Progenitor cell of endocrine pancreas (in vitro differentiated cells): ENCODE measurements at regions not wholly inside any gene's neighbourhood (a gene's known extent, or its start where the extent isn't known, plus 50 kb on each side); places are given as distances from the start of the nearest gene placed in this dataset.

Experiments
- DNase-seq: peaks from one replicate; pipeline ENCODE4 v3.0.0; 2021; ENCODE audit warnings: low spot score; ENCODE audit not compliant: unreplicated experiment
- H3K27ac Mint-ChIP-seq: 2 replicates; pipeline ENCODE4 v1.8.0; 2021; ENCODE audit warnings: mild to moderate bottlenecking, moderate library complexity, mixed read lengths
- H3K27me3 Mint-ChIP-seq: 2 replicates; pipeline ENCODE4 v1.8.0; 2021; ENCODE audit warnings: mixed read lengths
- H3K36me3 Mint-ChIP-seq: 2 replicates; pipeline ENCODE4 v1.8.0; 2022; ENCODE audit warnings: mixed read lengths; ENCODE audit not compliant: insufficient read depth
- H3K4me1 Mint-ChIP-seq: 2 replicates; pipeline ENCODE4 v1.8.0; 2021; ENCODE audit warnings: low read depth, mixed read lengths
- H3K4me3 Mint-ChIP-seq: 2 replicates; pipeline ENCODE4 v1.8.0; 2021; ENCODE audit warnings: low read depth, mild to moderate bottlenecking, moderate library complexity, mixed read lengths
- H3K9me3 Mint-ChIP-seq: 2 replicates; pipeline ENCODE4 v1.8.0; 2021; ENCODE audit warnings: low read depth, mixed read lengths
- CTCF ChIP-seq: fragments of 200-600 bp; sonication (generic); IDR thresholded peaks from one replicate; pipeline ENCODE4 v1.5.0; 2021; ENCODE audit warnings: antibody characterized with exemption, mild to moderate bottlenecking; ENCODE audit not compliant: unreplicated experiment

GRCh38 chr5:4704951-4705350 is 435.2 kb upstream of the ADAMTS16 start:
- Mint-ChIP-seq H3K27ac (no peak overlapping the region), H3K27me3 (peaks cover 25% of the 10 kb centered on the region), H3K4me3 (no peak overlapping the region), H3K36me3 (no peaks in the 10 kb centered on the region), H3K4me1 (no peaks in the 10 kb centered on the region), H3K9me3 (no peaks in the 10 kb centered on the region)
- no peak for DNase-seq
- no peak for TF ChIP-seq CTCF

- Mint-ChIP-seq H3K4me3 (no peak overlapping the region), H3K27me3 (peaks cover 16% of the 10 kb centered on the region), H3K4me1 (peaks cover 3% of the 10 kb centered on the region), H3K36me3 (no peaks in the 10 kb centered on the region), H3K9me3 (peaks cover 15% of the 10 kb centered on the region), H3K27ac (no peak overlapping the region)
- TF ChIP-seq CTCF, result no peak
- DNase-seq, result no peak
Observed at GRCh38 chr5:4716781-4717180, 423.3 kb upstream of the ADAMTS16 start.

GRCh38 chr5:4717446-4717845 is 422.7 kb upstream of the ADAMTS16 start:
- Mint-ChIP-seq H3K9me3 (peaks cover 9% of the 10 kb centered on the region), H3K36me3 (no peaks in the 10 kb centered on the region), H3K4me3 (no peak overlapping the region), H3K27ac (no peak overlapping the region), H3K27me3 (peaks cover 10% of the 10 kb centered on the region), H3K4me1 (peaks cover 3% of the 10 kb centered on the region)
- TF ChIP-seq CTCF, result no peak
- no peak for DNase-seq

DNA sequence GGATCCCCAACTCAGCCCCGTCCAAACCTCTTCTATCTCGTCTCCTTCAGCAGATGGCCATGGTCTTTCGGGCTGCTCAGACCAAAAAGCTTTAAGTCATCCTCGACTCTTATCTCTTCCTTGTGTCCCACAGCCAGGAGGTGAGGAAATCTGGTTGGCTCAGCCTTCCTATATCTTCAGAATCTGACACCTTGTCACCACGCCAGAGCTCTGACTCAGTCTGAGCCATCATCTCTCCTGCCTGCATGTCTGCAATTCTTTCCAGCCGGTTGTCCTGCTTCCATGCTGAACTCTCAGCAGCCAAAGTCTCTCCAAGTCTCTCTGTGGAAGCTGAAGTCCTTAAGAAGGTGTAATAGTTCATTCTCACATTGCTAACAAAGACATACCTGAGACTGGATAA is 419.3 kb upstream of the ADAMTS16 start:
- Mint-ChIP-seq H3K9me3 (no peaks in the 10 kb centered on the region), H3K4me3 (no peak overlapping the region), H3K27me3 (peaks cover 9% of the 10 kb centered on the region), H3K4me1 (peaks cover 3% of the 10 kb centered on the region), H3K36me3 (no peaks in the 10 kb centered on the region), H3K27ac (no peak overlapping the region)
- TF ChIP-seq CTCF, result no peak
- DNase-seq, result no peak

- Mint-ChIP-seq H3K27me3 (no peaks in the 10 kb centered on the region), H3K36me3 (no peaks in the 10 kb centered on the region), H3K4me3 (no peak overlapping the region), H3K9me3 (no peaks in the 10 kb centered on the region), H3K4me1 (no peaks in the 10 kb centered on the region), H3K27ac (no peak overlapping the region)
- no peak for DNase-seq
- TF ChIP-seq CTCF, result no peak
Observed at GRCh38 chr5:4722886-4723285, 417.2 kb upstream of the ADAMTS16 start.

DNA sequence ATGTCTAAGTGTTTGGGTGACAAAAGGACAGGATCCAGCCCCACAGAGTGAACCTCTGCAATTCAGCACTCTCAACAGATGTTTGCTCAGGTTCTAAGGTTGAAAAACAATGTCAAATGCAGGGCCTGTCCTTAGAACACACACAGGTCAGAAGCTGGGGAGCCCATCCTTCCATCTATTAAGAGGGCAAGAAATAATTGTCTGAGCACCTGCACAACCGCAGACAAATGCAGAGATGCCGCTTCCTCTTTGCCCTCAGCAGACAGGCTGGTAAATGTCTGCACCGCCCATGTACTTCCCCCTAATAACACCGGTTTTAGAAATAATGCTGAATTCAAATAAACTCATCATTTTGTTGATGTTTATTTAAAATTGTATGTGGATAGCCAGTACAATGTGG is 414.5 kb upstream of the ADAMTS16 start:
- no peaks in the 10 kb centered on the region for H3K4me1 Mint-ChIP-seq
- DNase-seq, result no peak
- TF ChIP-seq CTCF, result no peak
- H3K36me3 Mint-ChIP-seq, result no peaks in the 10 kb centered on the region
- no peak overlapping the region for H3K27ac Mint-ChIP-seq
- H3K27me3 Mint-ChIP-seq, result peaks cover 8% of the 10 kb centered on the region
- H3K9me3 Mint-ChIP-seq, result no peaks in the 10 kb centered on the region
- no peak overlapping the region for H3K4me3 Mint-ChIP-seq
